ENCODE measurements at regions not wholly inside any gene's neighbourhood (a gene's known extent, or its start where the extent isn't known, plus 50 kb on each side); places are given as distances from the start of the nearest gene placed in this dataset.

GRCh38 chr6:87903323-87903722 is 144.3 kb upstream of the SPACA1 start:
- no peak for TF ChIP-seq CTCF (IDR thresholded peaks at IDR 0.05)
- TF ChIP-seq POLR2A (IDR thresholded peaks at IDR 0.05) = no peak
- no peak for TF ChIP-seq EP300 (IDR thresholded peaks at IDR 0.05)

Data from ovary (tissue), 3 donors.